GM18867 (cell line): ENCODE measurements at regions not wholly inside any gene's neighbourhood (a gene's known extent, or its start where the extent isn't known, plus 50 kb on each side); places are given as distances from the start of the nearest gene placed in this dataset.

Experiments
- ATAC-seq: cut with Tn5 transposase; IDR thresholded peaks from one replicate; pipeline ENCODE4 v1.9.1; 2021; ENCODE audit warnings: mild to moderate bottlenecking, moderate library complexity; ENCODE audit not compliant: unreplicated experiment

- ATAC-seq: no peak
These were observed 481.4 kb downstream of the COG6 start for GRCh38 chr13:40136896-40137295.

- ATAC-seq: no peak
These were observed 481.9 kb downstream of the COG6 start for GRCh38 chr13:40137400-40137799.

DNA sequence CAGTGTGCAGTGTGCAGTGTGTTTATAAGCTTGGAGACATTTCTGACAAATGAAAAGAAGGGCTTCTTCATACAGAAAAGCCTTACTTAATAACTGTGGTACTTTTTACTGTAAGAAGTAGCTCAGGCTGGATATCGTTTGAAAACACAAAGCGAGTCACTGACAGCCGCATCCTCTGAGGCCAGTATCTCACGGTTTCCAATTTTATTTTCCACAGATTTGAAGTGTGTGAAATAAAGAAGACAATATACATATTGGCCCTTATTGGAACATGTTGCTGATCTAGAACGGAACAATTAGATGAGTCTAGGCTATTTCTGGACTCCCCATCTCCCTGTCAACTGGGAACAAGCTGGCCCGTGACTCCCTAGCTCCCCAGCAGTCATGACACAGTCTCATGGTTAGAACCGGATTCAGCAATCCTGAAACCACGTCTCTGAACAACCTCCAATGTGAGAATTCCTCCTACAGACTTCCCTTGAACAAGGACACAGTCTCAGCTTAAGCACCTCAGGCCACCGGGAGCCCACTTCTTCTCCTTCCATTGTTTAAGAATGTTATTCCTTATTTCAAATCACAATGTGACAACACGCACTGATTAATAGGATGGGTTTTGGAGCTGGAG is 484.5 kb downstream of the COG6 start:
- ATAC-seq: no peak

- no peak for ATAC-seq
These were observed 486.5 kb downstream of the COG6 start for GRCh38 chr13:40141859-40142555.

DNA sequence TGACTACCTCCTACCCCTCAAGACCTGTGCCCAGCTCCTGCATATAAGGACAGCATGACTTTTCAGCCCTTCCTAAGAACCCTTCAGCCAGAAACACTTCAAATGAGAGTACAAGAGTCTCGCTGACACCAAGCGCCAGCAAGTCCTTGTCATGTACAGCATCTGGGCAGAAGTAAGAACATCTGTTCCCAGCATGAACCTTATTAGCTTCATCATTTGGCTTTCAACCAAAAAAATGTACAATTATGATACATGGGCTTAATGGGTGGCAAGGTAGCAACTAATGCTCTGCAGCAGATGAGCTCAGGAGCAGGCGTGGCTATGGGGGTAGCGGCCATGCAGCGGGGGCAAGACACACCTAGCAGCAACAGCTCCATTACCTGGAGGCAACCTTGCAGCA is 487.6 kb downstream of the COG6 start:
- no peak for ATAC-seq

- no peak for ATAC-seq
These were observed 488.1 kb downstream of the COG6 start for GRCh38 chr13:40143559-40143958.

GRCh38 chr13:40145139-40145538 is 489.7 kb downstream of the COG6 start:
- ATAC-seq: no peak

- ATAC-seq: no peak
These were observed 490.6 kb downstream of the COG6 start for GRCh38 chr13:40146063-40146462.

GRCh38 chr13:40146611-40147117 is 491.2 kb downstream of the COG6 start:
- ATAC-seq: no peak

- no peak for ATAC-seq
These were observed 492.6 kb downstream of the COG6 start for GRCh38 chr13:40148101-40148500.

- ATAC-seq: no peak
These were observed 493.3 kb downstream of the COG6 start for GRCh38 chr13:40148742-40149141.

GRCh38 chr13:40149611-40150274 is 494.3 kb downstream of the COG6 start:
- ATAC-seq: no peak

DNA sequence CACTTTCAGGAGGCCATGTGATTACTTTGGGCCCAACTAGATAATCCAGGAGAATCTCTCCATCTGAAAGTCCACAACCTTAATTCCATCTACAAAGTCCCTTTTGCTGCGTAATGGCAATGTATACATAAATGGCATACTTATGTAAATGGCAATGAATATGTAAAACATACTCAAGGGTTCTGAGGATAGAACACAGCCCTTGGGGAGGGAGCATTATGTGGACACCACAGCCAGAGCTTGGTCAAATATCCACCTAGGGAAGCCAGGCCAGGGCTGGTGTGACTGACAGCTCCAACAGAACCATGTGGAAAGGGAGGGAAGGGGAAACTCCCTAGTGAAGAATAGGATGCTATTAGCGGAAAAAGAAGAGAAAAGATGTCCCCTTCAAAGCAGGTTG is 496.2 kb downstream of the COG6 start:
- ATAC-seq: no peak

GRCh38 chr13:40152145-40152544 is 496.7 kb downstream of the COG6 start:
- no peak for ATAC-seq

DNA sequence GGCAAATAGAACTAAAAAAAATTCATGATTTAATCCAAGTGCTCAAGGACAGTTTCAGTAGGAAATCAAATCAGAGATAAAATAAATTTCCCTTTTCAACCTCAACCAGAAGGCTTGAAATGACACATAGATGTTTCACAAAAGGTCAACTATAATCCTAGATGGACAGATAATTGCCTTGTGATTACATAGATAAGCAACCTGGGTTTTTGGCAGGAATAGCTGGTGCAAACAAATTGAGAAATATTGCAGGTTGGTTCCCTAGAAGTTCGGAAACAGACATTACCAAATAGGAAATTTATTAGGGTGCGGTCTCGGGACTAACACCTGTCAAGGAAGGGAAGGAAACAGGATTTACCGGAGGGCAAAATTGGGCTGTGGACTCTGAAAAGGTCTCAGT is 497.5 kb downstream of the COG6 start:
- ATAC-seq: no peak

DNA sequence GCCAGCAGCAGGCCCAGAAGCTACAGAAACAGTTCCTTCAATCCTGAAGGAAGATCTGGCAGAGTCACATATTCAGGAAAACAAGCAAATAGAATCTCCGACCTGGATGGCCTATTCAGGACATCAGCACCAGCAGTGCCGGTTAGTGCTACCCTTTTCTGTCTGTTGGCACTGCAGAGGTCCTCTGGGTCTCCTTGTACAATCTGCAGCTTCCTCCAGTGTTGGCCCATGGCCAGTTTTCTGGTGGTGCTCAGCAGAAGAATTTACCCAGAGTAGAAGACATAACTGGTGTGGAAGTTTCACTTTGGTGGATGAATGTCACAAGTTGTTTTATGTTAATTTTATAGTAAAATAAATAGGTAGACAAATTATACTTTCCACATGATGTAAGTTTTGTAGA is 498.1 kb downstream of the COG6 start:
- no peak for ATAC-seq

DNA sequence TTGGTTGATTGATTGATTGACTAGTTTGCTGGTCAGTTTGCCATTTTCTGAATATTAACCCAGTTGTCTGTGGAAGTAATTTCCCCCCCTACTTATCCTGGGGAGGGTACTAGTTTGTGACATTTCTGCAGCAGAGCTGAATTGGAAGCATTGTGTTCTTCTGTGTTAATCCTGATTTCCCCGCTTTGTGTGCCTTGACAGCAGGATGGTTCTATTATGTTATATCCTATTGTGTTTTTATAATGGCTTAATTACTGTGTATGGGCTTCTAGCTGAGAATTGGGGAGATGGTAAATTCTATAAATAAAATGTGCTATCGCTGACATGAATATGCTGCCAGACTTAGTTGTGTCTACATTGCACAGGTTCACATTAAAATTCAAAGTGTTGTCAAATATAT is 499.7 kb downstream of the COG6 start:
- no peak for ATAC-seq

DNA sequence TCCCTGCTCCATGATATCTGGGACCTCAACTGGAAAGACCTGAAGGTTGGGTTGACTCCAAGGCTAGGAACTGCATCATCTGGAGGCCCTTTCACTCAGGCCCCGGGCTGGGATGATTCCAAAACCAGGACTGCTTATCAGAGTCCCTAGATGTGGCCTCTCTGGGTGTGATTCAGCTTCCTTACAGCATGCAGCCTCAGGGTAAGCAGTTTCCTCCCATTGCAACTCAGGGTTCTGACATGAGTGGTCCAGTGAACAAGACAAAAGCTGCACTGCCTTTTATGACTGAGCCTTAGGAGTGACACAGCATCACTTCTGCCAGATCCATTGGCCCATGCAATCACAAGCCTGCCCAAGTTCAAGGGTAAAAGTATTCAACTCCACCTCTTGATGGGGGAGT is 502.8 kb downstream of the COG6 start:
- no peak for ATAC-seq

DNA sequence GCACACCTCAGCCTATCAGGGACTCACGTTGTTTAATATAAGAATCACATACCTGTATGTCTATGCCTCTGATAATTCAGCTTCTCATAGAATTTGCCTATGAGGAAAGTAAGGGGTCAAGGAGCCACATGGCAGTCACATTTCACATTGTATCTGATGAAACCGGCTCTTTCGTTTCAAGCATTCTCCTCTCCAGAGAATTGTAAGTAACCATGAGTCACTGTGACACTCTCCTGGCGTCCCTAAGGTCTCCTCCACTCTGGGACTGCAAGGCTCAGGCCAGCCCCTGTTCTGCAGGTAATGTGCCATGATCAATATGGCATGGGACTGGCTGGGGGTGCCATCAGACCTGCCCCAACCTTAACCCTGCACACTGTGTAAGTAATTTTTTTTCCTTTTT is 503.3 kb downstream of the COG6 start:
- no peak for ATAC-seq

- no peak for ATAC-seq
These were observed 504.3 kb downstream of the COG6 start for GRCh38 chr13:40159736-40160135.

- ATAC-seq: no peak
These were observed 505.3 kb downstream of the COG6 start for GRCh38 chr13:40160618-40161350.
